NCI-H345 treated with DMSO at 0.1 percent for 48 hours (cell line): ENCODE measurements at regions not wholly inside any gene's neighbourhood (a gene's known extent, or its start where the extent isn't known, plus 50 kb on each side); places are given as distances from the start of the nearest gene placed in this dataset.
A peak's percentile ranks its signal among the peaks of the same experiment; 100 is the strongest.
"Not testable (repeated sequence)": the region's sequence is repeated elsewhere in the genome, so short reads cannot be mapped to it uniquely, and the experiment has no call there.

ENCODE experiments used
- DNase-seq: peaks from one replicate; lab custom pipeline; 2025; ENCODE audit not compliant: unreplicated experiment; lab: John Stamatoyannopoulos, UW

- DNase-seq, result no peak
Observed at GRCh38 chr17:49898366-49899190, 50.7 kb upstream of the TAC4 start.

DNA sequence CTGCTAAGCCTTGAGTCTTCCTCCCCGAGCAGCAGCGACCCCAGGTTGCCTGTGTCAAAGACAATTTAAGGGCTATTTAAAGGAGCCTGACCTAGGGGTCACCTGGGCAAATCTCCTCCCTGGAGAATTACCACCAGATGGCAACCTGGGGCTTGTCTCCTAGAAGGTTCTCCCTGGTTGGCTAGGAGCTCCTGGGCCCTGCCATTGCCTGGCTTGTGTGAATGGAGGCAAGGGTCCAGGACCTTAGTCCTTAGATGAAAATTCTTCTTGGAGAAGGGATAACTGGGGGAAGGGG lies 51.3 kb upstream of the TAC4 start:
- no peak for DNase-seq

DNA sequence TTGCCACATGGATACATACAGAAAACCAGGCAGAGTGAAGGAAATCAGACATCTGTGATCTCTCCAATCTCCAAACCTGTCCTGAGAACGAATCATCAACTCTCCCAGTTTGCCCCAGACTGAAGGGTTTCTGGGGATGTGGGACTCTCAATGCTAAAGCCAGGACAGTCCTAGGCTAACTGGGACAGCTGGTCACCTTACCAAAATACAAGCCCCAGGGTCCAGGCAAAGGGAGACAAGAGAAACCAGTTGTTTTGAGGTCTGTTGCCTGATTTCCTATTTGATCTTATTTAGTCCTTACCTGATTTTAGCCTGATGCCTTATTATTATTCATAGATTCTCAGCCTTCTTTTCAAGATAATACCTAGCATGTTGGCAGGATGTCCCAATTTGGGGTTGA lies 51.7 kb upstream of the TAC4 start:
- no peak for DNase-seq

DNA sequence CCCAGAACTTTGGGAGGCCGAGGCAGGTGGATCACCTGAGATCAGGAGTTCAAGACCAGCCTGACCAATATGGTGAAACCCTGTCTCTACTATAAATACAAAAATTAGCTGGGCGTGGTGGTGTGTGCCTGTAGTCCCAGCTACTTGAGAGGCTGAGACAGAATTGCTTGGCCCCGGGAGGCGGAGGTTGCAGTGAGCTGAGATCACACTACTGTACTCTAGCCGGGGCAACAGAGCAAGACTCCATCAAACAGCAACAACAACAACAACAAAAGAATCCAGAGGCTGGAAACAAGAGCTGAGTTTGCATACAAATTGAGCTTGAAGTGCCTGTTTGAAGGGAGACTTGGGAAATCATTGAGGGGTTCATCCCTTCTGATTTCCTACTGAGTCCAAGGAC lies 52.9 kb upstream of the TAC4 start:
- DNase-seq, result not testable (repeated sequence)

- DNase-seq, result no peak
Observed at GRCh38 chr17:49901460-49902331, 53.8 kb upstream of the TAC4 start.

- no peak for DNase-seq
Observed at GRCh38 chr17:49903523-49903922, 55.7 kb upstream of the TAC4 start.

DNA sequence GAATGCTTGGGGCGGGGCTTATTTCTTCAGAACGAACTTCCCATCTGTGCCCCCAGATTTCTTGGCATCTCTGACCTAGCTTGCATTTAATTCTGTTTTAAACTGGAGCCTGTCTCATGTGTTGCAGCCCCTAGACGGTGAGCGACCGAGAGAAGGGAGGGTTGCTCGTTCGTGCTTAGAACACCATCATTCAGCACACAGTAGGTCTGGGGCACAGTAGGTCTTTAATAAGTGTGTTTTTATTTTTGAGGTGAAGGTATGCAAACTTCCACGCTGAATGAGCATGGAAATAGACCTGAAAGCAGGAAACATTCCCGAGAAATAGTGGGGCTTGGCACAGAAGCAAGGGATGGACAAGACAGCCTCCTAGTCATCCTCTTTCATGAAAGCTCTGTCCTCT lies 57.0 kb upstream of the TAC4 start:
- no peak for DNase-seq

DNA sequence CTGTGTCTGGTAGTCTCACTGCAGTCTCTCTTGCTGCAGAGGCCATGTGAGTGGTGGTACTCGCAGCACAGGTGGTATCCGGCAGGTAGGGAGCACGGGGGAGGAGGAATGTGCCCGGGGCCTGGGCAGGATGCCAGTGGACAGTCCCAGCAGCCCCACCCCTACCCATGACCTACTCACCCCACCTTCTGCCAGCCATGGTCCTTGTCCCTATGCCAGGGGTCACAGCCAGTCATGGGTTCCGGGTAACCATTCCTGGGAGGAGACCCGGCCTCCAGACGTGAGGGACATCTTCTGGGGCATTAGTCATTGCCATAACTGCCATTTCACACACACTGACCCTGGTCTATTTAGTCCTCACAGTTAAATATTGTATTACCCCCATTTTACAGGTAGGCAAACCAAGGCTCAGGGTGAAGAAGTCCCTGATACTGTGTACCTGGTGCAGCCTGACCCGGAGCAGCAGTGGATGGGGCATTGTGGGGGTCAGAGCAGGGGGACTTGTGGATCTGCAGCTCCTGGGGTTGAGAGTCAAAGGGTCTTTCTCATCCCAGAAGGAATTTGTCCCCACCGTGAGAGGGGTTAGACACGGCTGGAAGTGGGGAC lies 58.8 kb upstream of the TAC4 start:
- no peak for DNase-seq

DNA sequence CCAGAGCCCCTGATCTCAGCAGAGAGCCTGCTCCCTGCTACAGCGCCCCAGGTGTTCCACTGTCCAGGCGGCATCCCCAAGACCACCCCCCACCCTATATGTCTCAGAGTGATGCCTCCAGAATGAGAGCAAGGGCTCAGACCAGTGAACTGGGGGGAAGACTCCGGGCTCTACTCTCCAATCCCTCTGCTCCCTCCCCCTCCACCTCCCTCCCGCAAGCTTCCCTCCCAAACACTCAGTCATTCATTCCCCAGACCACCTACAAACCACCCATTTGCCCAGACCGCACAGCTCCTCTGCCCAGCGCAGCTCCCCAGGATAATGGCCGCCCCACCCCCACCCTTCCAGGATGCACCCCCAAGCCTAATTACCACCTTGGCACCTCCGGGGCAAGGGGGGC lies 59.4 kb upstream of the TAC4 start:
- no peak for DNase-seq

GRCh38 chr17:49908782-49909714 lies 59.9 kb upstream of the DLX4 start:
- DNase-seq, result no peak

GRCh38 chr17:49910094-49910857 lies 58.7 kb upstream of the DLX4 start:
- DNase-seq, result no peak

DNA sequence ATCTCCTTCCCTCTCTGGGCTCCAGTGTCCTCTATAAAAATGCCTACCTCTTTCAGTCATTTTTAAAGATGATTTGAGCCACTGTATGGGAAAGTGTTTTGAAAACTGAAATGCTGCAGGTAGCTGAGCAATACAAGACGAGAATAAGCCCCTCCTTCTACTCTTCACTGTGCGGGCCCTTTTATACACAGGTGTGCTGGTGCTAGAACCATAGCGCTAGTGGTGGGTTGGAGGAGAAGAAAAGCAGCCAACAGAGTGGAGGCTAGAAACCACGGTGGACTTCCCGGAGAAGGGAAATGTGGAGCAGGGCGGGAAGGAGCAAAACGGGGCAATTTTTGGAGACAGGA lies 58.2 kb upstream of the DLX4 start:
- DNase-seq, result no peak

DNA sequence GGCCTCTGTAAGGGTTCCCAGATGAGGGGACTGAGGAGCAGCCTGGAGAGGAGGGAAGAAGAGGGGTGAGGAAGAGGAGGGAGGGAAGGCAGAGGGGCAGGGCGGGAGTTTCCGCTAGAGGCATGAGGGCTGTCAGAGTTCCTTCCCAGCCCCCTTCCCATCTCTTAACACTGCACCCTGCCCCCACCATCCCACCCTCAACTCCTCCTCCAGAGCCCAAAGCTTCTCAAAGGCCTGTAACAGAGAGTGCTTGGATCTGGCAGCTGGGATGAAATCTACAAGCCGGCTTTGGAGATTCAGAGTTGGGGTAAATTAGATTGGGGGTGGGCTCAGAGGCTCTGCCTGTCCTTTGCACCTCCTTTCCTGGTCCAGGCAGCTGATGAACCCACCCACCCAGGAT lies 57.3 kb upstream of the DLX4 start:
- DNase-seq, result no peak

DNA sequence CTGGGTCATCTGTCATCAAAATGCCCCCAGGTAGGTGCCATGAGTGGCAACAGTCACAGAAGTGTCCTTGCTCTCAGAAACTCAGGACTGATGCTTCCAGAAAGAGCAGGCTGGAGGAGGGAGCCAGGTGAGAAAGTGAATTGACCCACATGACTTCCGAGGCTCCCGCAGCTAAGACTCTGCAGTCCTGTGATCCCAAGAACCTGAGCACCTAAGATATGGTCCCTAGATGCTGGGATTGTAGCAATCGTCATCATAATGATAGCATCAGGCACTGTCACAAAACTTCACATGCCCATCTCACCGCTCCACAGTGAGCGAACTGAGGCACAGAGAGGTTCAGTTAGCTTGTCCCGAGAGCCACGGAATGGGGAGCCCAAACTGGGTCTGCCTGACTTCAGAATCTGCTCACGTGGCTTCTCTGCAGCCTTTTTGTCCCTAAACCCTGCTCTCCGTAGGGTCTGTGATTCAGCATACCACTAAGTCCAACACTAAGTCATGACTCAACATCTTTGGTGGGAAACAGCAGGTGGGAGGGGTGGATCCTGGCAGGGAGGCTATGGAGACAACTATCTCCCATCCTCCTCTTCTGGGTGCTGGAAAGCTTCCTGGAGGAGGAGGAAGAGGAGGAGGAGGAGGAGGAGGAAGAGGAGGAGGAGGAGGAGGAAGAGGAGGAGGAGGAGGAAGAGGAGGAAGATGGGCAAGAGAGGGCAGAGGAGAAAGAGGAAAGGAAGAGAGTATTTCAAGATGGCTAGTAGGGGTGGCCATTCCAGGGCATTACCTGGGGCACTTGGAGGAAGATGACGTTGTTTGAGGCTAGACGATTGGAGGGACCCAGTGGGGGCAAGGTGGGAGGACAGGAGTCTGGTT lies 55.5 kb upstream of the DLX4 start:
- no peak for DNase-seq

DNA sequence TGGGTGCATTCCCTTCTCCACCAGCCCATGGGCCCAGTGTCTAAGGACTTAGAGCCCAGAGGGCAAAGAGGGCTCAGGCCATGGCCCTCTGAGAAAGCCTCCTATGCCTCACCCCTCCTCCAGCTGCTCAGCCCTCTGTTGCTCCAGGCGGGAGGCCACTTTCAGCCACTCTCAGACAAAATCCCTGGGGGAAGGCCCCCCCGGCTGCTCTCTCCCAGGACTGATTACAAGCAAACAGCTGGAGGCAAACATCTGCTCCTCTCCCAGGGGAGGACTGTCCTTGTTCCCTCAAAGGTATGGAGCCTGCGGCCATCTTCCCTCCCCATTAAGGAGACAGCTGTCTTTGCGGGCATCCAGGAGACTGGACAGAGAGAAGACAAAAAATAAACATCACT lies 54.9 kb upstream of the DLX4 start:
- DNase-seq, result peak; percentile 86

GRCh38 chr17:49914664-49915063 lies 54.3 kb upstream of the DLX4 start:
- DNase-seq, result no peak

DNA sequence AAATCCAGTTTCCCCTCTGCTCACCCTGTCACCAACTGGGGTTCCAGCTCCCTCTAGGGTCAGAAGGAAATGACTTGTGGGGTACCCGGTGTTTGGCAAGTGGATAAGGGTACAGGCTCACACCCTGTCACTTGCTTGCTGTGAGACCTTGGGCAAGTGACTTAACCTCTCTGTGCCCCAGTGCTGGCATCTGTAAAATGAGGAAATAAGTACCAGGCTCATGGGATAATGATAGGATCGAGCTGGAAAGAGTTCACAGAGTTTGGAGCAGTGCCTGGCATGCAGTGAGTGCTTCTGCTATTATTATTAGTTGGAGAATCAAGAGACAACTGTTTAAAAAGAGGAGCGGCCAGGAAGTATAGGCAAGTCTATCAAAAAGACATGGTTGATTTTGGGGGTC lies 53.7 kb upstream of the DLX4 start:
- no peak for DNase-seq

GRCh38 chr17:49915670-49916069 lies 53.3 kb upstream of the DLX4 start:
- no peak for DNase-seq

DNA sequence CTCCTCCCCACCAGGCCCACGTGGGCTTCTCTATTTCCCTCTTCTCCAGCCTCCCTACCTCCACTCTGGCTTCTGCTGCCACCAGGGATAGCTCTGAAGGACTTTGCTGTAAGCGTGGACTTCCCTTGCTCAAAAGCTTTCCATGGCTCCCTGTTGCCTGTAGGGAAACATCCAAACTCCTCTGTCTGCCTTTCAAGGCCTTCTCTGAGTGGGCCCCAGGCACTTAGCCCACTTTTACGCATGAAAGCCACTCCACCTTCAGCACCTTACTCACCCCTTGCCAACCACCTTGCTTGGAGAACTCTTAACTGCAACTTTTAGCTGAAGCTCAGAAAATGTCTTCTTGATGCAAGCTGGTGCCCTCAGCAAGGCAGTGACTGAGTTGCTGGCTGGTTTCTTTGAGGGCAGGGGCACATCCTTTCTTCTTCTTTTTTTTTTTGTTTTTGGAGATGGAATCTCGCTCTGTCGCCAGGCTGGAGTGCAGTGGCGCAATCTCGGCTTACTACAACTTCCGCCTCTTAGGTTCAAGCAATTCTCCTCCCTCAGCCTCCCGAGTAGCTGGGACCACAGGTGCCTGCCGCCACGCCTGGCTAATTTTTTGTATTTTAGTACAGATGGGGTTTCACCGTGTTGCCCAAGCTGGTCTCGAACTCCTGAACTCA lies 52.0 kb upstream of the DLX4 start:
- DNase-seq, result no peak
